HPDE6-E6E7 (cell line): ENCODE measurements at regions not wholly inside any gene's neighbourhood (a gene's known extent, or its start where the extent isn't known, plus 50 kb on each side); places are given as distances from the start of the nearest gene placed in this dataset.
"Not testable (repeated sequence)": the region's sequence is repeated elsewhere in the genome, so short reads cannot be mapped to it uniquely, and the experiment has no call there.

Source experiments
- DNase-seq: peaks from one replicate; pipeline ENCODE4 v3.0.0; 2011; ENCODE audit warnings: missing footprints; ENCODE audit errors: extremely low spot score

- no peak for DNase-seq
Measured at GRCh38 chr3:23135026-23135785, 67.9 kb upstream of the UBE2E2 start.

GRCh38 chr3:23136054-23136453 is 67.1 kb upstream of the UBE2E2 start:
- no peak for DNase-seq

GRCh38 chr3:23144051-23144450 is 59.1 kb upstream of the UBE2E2 start:
- DNase-seq = not testable (repeated sequence)

GRCh38 chr3:23146163-23146562 is 57.0 kb upstream of the UBE2E2 start:
- DNase-seq = no peak

- DNase-seq = no peak
Measured at GRCh38 chr3:23152989-23153388, 50.1 kb upstream of the UBE2E2 start.
